ENCODE measurements at regions not wholly inside any gene's neighbourhood (a gene's known extent, or its start where the extent isn't known, plus 50 kb on each side); places are given as distances from the start of the nearest gene placed in this dataset.

- TF ChIP-seq CEBPB (IDR thresholded peaks at IDR 0.05) (no peak), REST (IDR thresholded peaks at IDR 0.05; ENCODE audit: low read depth) (no peak), CREB1 (IDR thresholded peaks at IDR 0.05; ENCODE audit: low read depth) (no peak), YY1 (IDR thresholded peaks at IDR 0.05; ENCODE audit: low read depth) (no peak), EP300 (IDR thresholded peaks at IDR 0.05; ENCODE audit: borderline replicate concordance) (no peak), EGR1 (IDR thresholded peaks at IDR 0.05) (no peak), MAX (IDR thresholded peaks at IDR 0.05) (no peak)
Observed at GRCh38 chr14:97155320-97155719, 358.1 kb downstream of the VRK1 start.
